Panc1 (cell line): ENCODE measurements at regions not wholly inside any gene's neighbourhood (a gene's known extent, or its start where the extent isn't known, plus 50 kb on each side); places are given as distances from the start of the nearest gene placed in this dataset.

Source experiments
- ATAC-seq: fragments of 200-7000 bp; cut with Tn5 transposase; 2 replicates; pipeline ENCODE4 v1.9.1; 2020; ENCODE audit warnings: mild to moderate bottlenecking, moderate library complexity
- BruUV-seq: library from RNA; stranded (reverse); fragments of 400-500 nt; replicated peaks from 2 replicates; lab custom pipeline; 2021; lab: Mats Ljungman, UMichigan
- CTCF ChIA-PET: fragments of 300-600 bp; sonication (Branson Sonifier 250); formaldehyde crosslinking; loops from one replicate; lab custom pipeline; 2022; ENCODE audit warnings: antibody characterized with exemption; lab: Charles Lee
- POLR2A ChIA-PET: fragments of 300-600 bp; sonication (Branson Sonifier 250); formaldehyde crosslinking; loops from one replicate; lab custom pipeline; 2022; ENCODE audit warnings: antibody characterized with exemption; lab: Charles Lee
- DNase-seq: peaks from one replicate; pipeline ENCODE4 v3.0.0-alpha.2; 2010; ENCODE audit warnings: low read depth, low spot score
- H3K27ac ChIP-seq: 2 replicates; pipeline ENCODE4 v1.5.1; 2011; ENCODE audit warnings: mild to moderate bottlenecking, low read length, inconsistent platforms
- H3K27me3 ChIP-seq: fragments of 200-500 bp; sonication (Bioruptor generic); 2 replicates; pipeline ENCODE4 v1.6.0; 2014; ENCODE audit warnings: low read length, inconsistent platforms; ENCODE audit not compliant: control insufficient read depth, insufficient read depth
- H3K36me3 ChIP-seq: fragments of 200-500 bp; sonication (Bioruptor generic); 2 replicates; pipeline ENCODE4 v1.5.1; 2014; ENCODE audit warnings: inconsistent platforms, mild to moderate bottlenecking, low read length, moderate library complexity; ENCODE audit not compliant: control insufficient read depth, insufficient read depth
- H3K4me1 ChIP-seq: 2 replicates; pipeline ENCODE4 v1.5.1; 2011; ENCODE audit warnings: inconsistent platforms, mild to moderate bottlenecking, low read length, moderate library complexity; ENCODE audit not compliant: control insufficient read depth, insufficient read depth
- H3K4me3 ChIP-seq, 2 experiments: 2 replicates each; pipeline ENCODE4 v1.5.1; 2011 to 2012; ENCODE audit warnings: low read depth in 2 of 2, low read length in 2 of 2, mild to moderate bottlenecking in 2 of 2, inconsistent platforms in 1 of 2, moderate library complexity in 1 of 2
- H3K9me3 ChIP-seq: fragments of 200-500 bp; sonication (Bioruptor generic); 2 replicates; pipeline ENCODE4 v1.5.1; 2014; ENCODE audit warnings: low read depth, mild to moderate bottlenecking, inconsistent platforms, low read length, moderate library complexity; ENCODE audit not compliant: control insufficient read depth, insufficient read depth
- CTCF ChIP-seq: fragments of 450-650 bp; IDR thresholded peaks from 2 replicates; pipeline ENCODE4 v1.5.1; 2017; ENCODE audit warnings: mild to moderate bottlenecking
- POLR2AphosphoS5 ChIP-seq: IDR thresholded peaks from 2 replicates; pipeline ENCODE4 v1.6.1; 2012; ENCODE audit warnings: mild to moderate bottlenecking, low read depth, low read length, moderate library complexity
- REST ChIP-seq, 2 experiments: IDR thresholded peaks; 2 replicates each; pipeline ENCODE4 v1.6.1; 2011 to 2012; ENCODE audit warnings: low read depth in 2 of 2, control low read depth in 1 of 2, low read length in 1 of 2, mild to moderate bottlenecking in 1 of 2, moderate library complexity in 1 of 2; ENCODE audit not compliant: insufficient read depth in 1 of 2
- SIN3A ChIP-seq: IDR thresholded peaks from 2 replicates; pipeline ENCODE4 v1.6.1; 2012; ENCODE audit warnings: low read depth, mild to moderate bottlenecking, low read length, moderate library complexity, borderline replicate concordance; ENCODE audit not compliant: insufficient read depth
- TCF7L2 ChIP-seq: IDR thresholded peaks from 2 replicates; pipeline ENCODE4 v1.6.1; 2011; ENCODE audit warnings: mild to moderate bottlenecking, low read depth, low read length, inconsistent platforms
- in situ Hi-C: cut with HindIII; loops from 2 replicates; pipeline ENCODE4 v1.10.0; 2016; ENCODE audit warnings: low sequenced_read_pairs, low pct_unique_long_range_greater_than_20kb
- intact Hi-C: fragments of 100-400 bp; cut with micrococcal nuclease; formaldehyde crosslinking; loops from one replicate; pipeline ENCODE4 v1.10.0; 2022; ENCODE audit not compliant: unreplicated experiment

- ATAC-seq (no peak), DNase-seq (no peak)
- no peaks in the 10 kb centered on the region for H3K36me3 ChIP-seq
- BruUV-seq = no TSS peak
- in situ Hi-C loops (no loop called here), intact Hi-C loops (no loop called here)
- CTCF ChIA-PET = no interaction called here
- H3K4me1 ChIP-seq = 0 out of 2 replicates have a peak, but pooled peaks cover 4% of the 10 kb centered on the region
- H3K27me3 ChIP-seq = no peaks in the 10 kb centered on the region
- H3K9me3 ChIP-seq = no peaks in the 10 kb centered on the region
- no peak overlapping the region for H3K4me3 ChIP-seq
- H3K27ac ChIP-seq = no peak overlapping the region
- POLR2A ChIA-PET = no interaction called here
- no peak for TF ChIP-seq REST (IDR thresholded peaks at IDR 0.05; ENCODE audit: insufficient read depth in 1 of 2, low read depth in 2 of 2, low read length in 1 of 2)
- no peak for TF ChIP-seq POLR2AphosphoS5
- no peak for TF ChIP-seq TCF7L2
- TF ChIP-seq CTCF = no peak
- no peak for TF ChIP-seq SIN3A
Measured at GRCh38 chr20:51118216-51118615, 95.3 kb upstream of the KCNG1 start.

GRCh38 chr20:51116765-51117686 is 94.1 kb upstream of the KCNG1 start:
- DNase-seq (no peak), ATAC-seq (no peak)
- no TSS peak for BruUV-seq
- TF ChIP-seq REST (IDR thresholded peaks at IDR 0.05; ENCODE audit: insufficient read depth in 1 of 2, low read depth in 2 of 2, low read length in 1 of 2) (no peak), POLR2AphosphoS5 (no peak), SIN3A (no peak), CTCF (no peak), TCF7L2 (no peak)
- H3K4me3 ChIP-seq = no peak overlapping the region
- intact Hi-C loops = no loop called here
- H3K36me3 ChIP-seq = no peaks in the 10 kb centered on the region
- H3K4me1 ChIP-seq = 0 out of 2 replicates have a peak, but pooled peaks cover 4% of the 10 kb centered on the region
- no peak overlapping the region for H3K27ac ChIP-seq
- ChIA-PET CTCF (no interaction called here), POLR2A (no interaction called here)
- no peaks in the 10 kb centered on the region for H3K9me3 ChIP-seq
- in situ Hi-C loops = no loop called here
- H3K27me3 ChIP-seq = no peaks in the 10 kb centered on the region
